ENCODE measurements at regions not wholly inside any gene's neighbourhood (a gene's known extent, or its start where the extent isn't known, plus 50 kb on each side); places are given as distances from the start of the nearest gene placed in this dataset.

- ChIA-PET POLR2A (no interaction called here), CTCF (interaction anchor here (1.0 kb wide), 1 partner anchor 10 kb away, joined by 3 read pairs; no protein-coding TSS in a partner anchor)
- no peak overlapping the region for H3K4me3 ChIP-seq (ENCODE audit: low read depth, low read length)
- no peak for DNase-seq (ENCODE audit: low read depth, low spot score)
- no peak for TF ChIP-seq CTCF (IDR thresholded peaks at IDR 0.05; ENCODE audit: insufficient read depth, low read length, missing control alignments)
Observed at GRCh38 chr2:45229411-45229810, 220.2 kb upstream of the SIX2 start.

- no peak overlapping the region for H3K4me3 ChIP-seq (ENCODE audit: low read depth, low read length)
- TF ChIP-seq CTCF (IDR thresholded peaks at IDR 0.05; ENCODE audit: insufficient read depth, low read length, missing control alignments): no peak
- ChIA-PET CTCF (interaction anchor here (0.7 to 1.1 kb wide), 2 partner anchors 11 to 12 kb away, joined by 3 read pairs; no protein-coding TSS in a partner anchor), POLR2A (no interaction called here)
- DNase-seq (ENCODE audit: low read depth, low spot score): no peak
Observed at GRCh38 chr2:45227347-45227746, 218.1 kb upstream of the SIX2 start.

- no peak for DNase-seq (ENCODE audit: low read depth, low spot score)
- ChIA-PET POLR2A (no interaction called here), CTCF (interaction anchor here (0.7 to 1.1 kb wide), 2 partner anchors 13 to 269 kb away, joined by 3 read pairs; no protein-coding TSS in a partner anchor)
- TF ChIP-seq CTCF (IDR thresholded peaks at IDR 0.05; ENCODE audit: insufficient read depth, low read length, missing control alignments): no peak
- no peak overlapping the region for H3K4me3 ChIP-seq (ENCODE audit: low read depth, low read length)
Observed at GRCh38 chr2:45224993-45225380, 215.7 kb upstream of the SIX2 start.

- ChIA-PET POLR2A (no interaction called here), CTCF (interaction anchor here (0.7 to 1.1 kb wide), 2 partner anchors 13 to 270 kb away, joined by 3 read pairs; no protein-coding TSS in a partner anchor)
- no peak for DNase-seq (ENCODE audit: low read depth, low spot score)
- no peak for TF ChIP-seq CTCF (IDR thresholded peaks at IDR 0.05; ENCODE audit: insufficient read depth, low read length, missing control alignments)
- H3K4me3 ChIP-seq (ENCODE audit: low read depth, low read length): no peak overlapping the region
Observed at GRCh38 chr2:45224321-45224992, 215.2 kb upstream of the SIX2 start.

GRCh38 chr2:45223531-45223930 lies 214.3 kb upstream of the SIX2 start:
- no peak overlapping the region for H3K4me3 ChIP-seq (ENCODE audit: low read depth, low read length)
- ChIA-PET CTCF (interaction anchor here (1.0 kb wide), 1 partner anchor 358 kb away, joined by 3 read pairs; no protein-coding TSS in a partner anchor), POLR2A (no interaction called here)

GRCh38 chr2:45220227-45220626 lies 211.0 kb upstream of the SIX2 start:
- ChIA-PET CTCF (no interaction called here), POLR2A (no interaction called here)
- no peak for DNase-seq (ENCODE audit: low read depth, low spot score)

More at GRCh38 chr2:45223531-45223930, 214.3 kb upstream of the SIX2 start:
- no peak for TF ChIP-seq CTCF (IDR thresholded peaks at IDR 0.05; ENCODE audit: insufficient read depth, low read length, missing control alignments)
- DNase-seq (ENCODE audit: low read depth, low spot score): no peak

More at GRCh38 chr2:45220227-45220626, 211.0 kb upstream of the SIX2 start:
- no peak overlapping the region for H3K4me3 ChIP-seq (ENCODE audit: low read depth, low read length)
- no peak for TF ChIP-seq CTCF (IDR thresholded peaks at IDR 0.05; ENCODE audit: insufficient read depth, low read length, missing control alignments)
